CD14-positive monocyte (primary cell): ENCODE measurements at regions not wholly inside any gene's neighbourhood (a gene's known extent, or its start where the extent isn't known, plus 50 kb on each side); places are given as distances from the start of the nearest gene placed in this dataset.
A peak's percentile ranks its signal among the peaks of the same experiment; 100 is the strongest.

Experiments used
- DNase-seq, 3 donors: peaks; one replicate each; pipeline ENCODE4 v3.0.0-alpha.2; 2011 to 2022
- H2AFZ ChIP-seq: 2 replicates; pipeline ENCODE4 v1.6.0; 2012; ENCODE audit warnings: mild to moderate bottlenecking, low read depth, low read length, inconsistent platforms; ENCODE audit not compliant: insufficient read depth, poor library complexity, severe bottlenecking
- H3K27ac ChIP-seq, 2 donors: 1 replicate in 1 of 2; 2 replicates in 1 of 2; pipeline ENCODE4 v1.5.1; 2012 to 2013; ENCODE audit warnings: low read length in 2 of 2, control low read depth in 1 of 2, inconsistent platforms in 1 of 2, low read depth in 1 of 2, mild to moderate bottlenecking in 1 of 2
- H3K27me3 ChIP-seq, 2 donors: one replicate each; pipeline versions ENCODE4 v1.6.0 to v1.6.1; 2011 to 2013; ENCODE audit warnings: low read length in 2 of 2; ENCODE audit not compliant: control insufficient read depth in 2 of 2, insufficient read depth in 2 of 2
- H3K36me3 ChIP-seq, 2 donors: replicated peaks in 1 of 2; 1 replicate in 1 of 2; 2 replicates in 1 of 2; pipeline versions ENCODE4 v1.5.1 to v1.6.1; 2012 to 2013; ENCODE audit warnings: low read length in 2 of 2, control low read depth in 1 of 2, inconsistent platforms in 1 of 2, mild to moderate bottlenecking in 1 of 2; ENCODE audit not compliant: insufficient read depth in 2 of 2, control insufficient read depth in 1 of 2
- H3K4me1 ChIP-seq, 2 donors: 1 replicate in 1 of 2; 2 replicates in 1 of 2; pipeline versions ENCODE4 v1.5.1 to v1.6.1; 2012 to 2013; ENCODE audit warnings: low read length in 2 of 2, control low read depth in 1 of 2, inconsistent platforms in 1 of 2, mild to moderate bottlenecking in 1 of 2, moderate library complexity in 1 of 2; ENCODE audit not compliant: insufficient read depth in 2 of 2, control insufficient read depth in 1 of 2
- H3K4me2 ChIP-seq: replicated peaks from 2 replicates; pipeline ENCODE3; 2012; ENCODE audit warnings: low read length, moderate library complexity, mild to moderate bottlenecking; ENCODE audit not compliant: poor library complexity, severe bottlenecking; ENCODE audit errors: extremely low read depth
- H3K4me3 ChIP-seq, 3 experiments: fragments of 200-600 bp in 1 of 3; sonication (generic) in 1 of 3; replicated peaks in 1 of 3; 1 replicate in 2 of 3; 2 replicates in 1 of 3; pipeline ENCODE4 v1.5.1; 2011 to 2013; ENCODE audit warnings: low read length in 3 of 3, mild to moderate bottlenecking in 3 of 3, control low read depth in 2 of 3, low read depth in 2 of 3, inconsistent platforms in 1 of 3, moderate library complexity in 1 of 3
- H3K79me2 ChIP-seq: 2 replicates; pipeline ENCODE4 v1.6.0; 2012; ENCODE audit warnings: mild to moderate bottlenecking, control low read depth, inconsistent platforms, low read length, moderate library complexity; ENCODE audit not compliant: insufficient read depth
- H3K9ac ChIP-seq: 2 replicates; pipeline ENCODE4 v1.6.0; 2017; ENCODE audit warnings: low read length, mild to moderate bottlenecking; ENCODE audit not compliant: insufficient read depth, poor library complexity, severe bottlenecking
- H3K9me3 ChIP-seq, 2 donors: replicated peaks in 1 of 2; 1 replicate in 1 of 2; 2 replicates in 1 of 2; pipeline versions ENCODE4 v1.5.1 to v1.6.1; 2012 to 2013; ENCODE audit warnings: low read length in 2 of 2, control low read depth in 1 of 2; ENCODE audit not compliant: control insufficient read depth in 1 of 2, insufficient read depth in 1 of 2
- H4K20me1 ChIP-seq: 2 replicates; pipeline ENCODE4 v1.6.0; 2012; ENCODE audit warnings: mild to moderate bottlenecking, low read length, control low read depth, moderate library complexity; ENCODE audit not compliant: insufficient read depth
- H3K27ac Mint-ChIP-seq, 7 donors: one replicate each; pipeline ENCODE4 v1.8.0; 2020; ENCODE audit warnings: mild to moderate bottlenecking in 7 of 7, mixed read lengths in 7 of 7, moderate library complexity in 6 of 7, inconsistent platforms in 2 of 7
- H3K27me3 Mint-ChIP-seq, 3 donors: one replicate each; pipeline ENCODE4 v1.8.0; 2021 to 2022; ENCODE audit warnings: low read depth in 3 of 3, mild to moderate bottlenecking in 3 of 3, mixed read lengths in 3 of 3, moderate library complexity in 3 of 3, inconsistent platforms in 1 of 3
- H3K36me3 Mint-ChIP-seq, 2 donors: one replicate each; pipeline ENCODE4 v1.8.0; 2020; ENCODE audit warnings: mixed read lengths in 2 of 2, inconsistent platforms in 1 of 2, mild to moderate bottlenecking in 1 of 2
- H3K4me1 Mint-ChIP-seq: one replicate; pipeline ENCODE4 v1.8.0; 2020; ENCODE audit warnings: mild to moderate bottlenecking, mixed read lengths
- H3K4me3 Mint-ChIP-seq, 2 donors: one replicate each; pipeline ENCODE4 v1.8.0; 2020; ENCODE audit warnings: mild to moderate bottlenecking in 2 of 2, mixed read lengths in 2 of 2, moderate library complexity in 1 of 2
- H3K9me3 Mint-ChIP-seq, 7 donors: one replicate each; pipeline ENCODE4 v1.8.0; 2020 to 2022; ENCODE audit warnings: mixed read lengths in 7 of 7, mild to moderate bottlenecking in 6 of 7, moderate library complexity in 6 of 7, inconsistent platforms in 2 of 7
- WGBS: methylation state at CpG from one replicate; pipeline ENCODE4 v1.1.5; 2013; ENCODE audit warnings: missing lambda C conversion rate; ENCODE audit not compliant: insufficient coverage; 5-methylcytosine and 5-hydroxymethylcytosine counted together
- intact Hi-C, 2 donors: fragments of 100-400 bp; cut with micrococcal nuclease; formaldehyde crosslinking; loops; one replicate each; pipeline versions ENCODE4 v1.15.0 to v1.15.1; 2023
- TF ChIP-seq, protein P1 (sequence below): fragments of 200-600 bp; IDR thresholded peaks from one replicate; pipeline ENCODE4 v1.8.0; 2022; ENCODE audit warnings: antibody characterized with exemption, mild to moderate bottlenecking

- H3K9me3 Mint-ChIP-seq = peaks cover 0 to 9% (median 2%) of the 10 kb centered on the region in 7 donors
- Histone ChIP-seq H4K20me1 (no peaks in the 10 kb centered on the region), H3K9ac (no peak overlapping the region), H3K9me3 (no peaks in the 10 kb centered on the region), H3K36me3 (no peaks in the 10 kb centered on the region), H3K4me1 (no peaks in the 10 kb centered on the region), H3K27me3 (peaks cover 3 to 5% of the 10 kb centered on the region in 2 donors), H3K27ac (no peak overlapping the region), H3K79me2 (no peaks in the 10 kb centered on the region), H3K4me2 (no peak overlapping the region), H3K4me3 (no peak overlapping the region), H2AFZ (no peak overlapping the region)
- H3K36me3 Mint-ChIP-seq = no peaks in the 10 kb centered on the region
- peaks cover 5 to 15% (median 7%) of the 10 kb centered on the region in 3 donors for H3K27me3 Mint-ChIP-seq
- 68% methylated on average over 3 of the region's 4 CpGs for WGBS
- H3K4me3 Mint-ChIP-seq = no peak overlapping the region
- TF ChIP-seq, protein P1, sequence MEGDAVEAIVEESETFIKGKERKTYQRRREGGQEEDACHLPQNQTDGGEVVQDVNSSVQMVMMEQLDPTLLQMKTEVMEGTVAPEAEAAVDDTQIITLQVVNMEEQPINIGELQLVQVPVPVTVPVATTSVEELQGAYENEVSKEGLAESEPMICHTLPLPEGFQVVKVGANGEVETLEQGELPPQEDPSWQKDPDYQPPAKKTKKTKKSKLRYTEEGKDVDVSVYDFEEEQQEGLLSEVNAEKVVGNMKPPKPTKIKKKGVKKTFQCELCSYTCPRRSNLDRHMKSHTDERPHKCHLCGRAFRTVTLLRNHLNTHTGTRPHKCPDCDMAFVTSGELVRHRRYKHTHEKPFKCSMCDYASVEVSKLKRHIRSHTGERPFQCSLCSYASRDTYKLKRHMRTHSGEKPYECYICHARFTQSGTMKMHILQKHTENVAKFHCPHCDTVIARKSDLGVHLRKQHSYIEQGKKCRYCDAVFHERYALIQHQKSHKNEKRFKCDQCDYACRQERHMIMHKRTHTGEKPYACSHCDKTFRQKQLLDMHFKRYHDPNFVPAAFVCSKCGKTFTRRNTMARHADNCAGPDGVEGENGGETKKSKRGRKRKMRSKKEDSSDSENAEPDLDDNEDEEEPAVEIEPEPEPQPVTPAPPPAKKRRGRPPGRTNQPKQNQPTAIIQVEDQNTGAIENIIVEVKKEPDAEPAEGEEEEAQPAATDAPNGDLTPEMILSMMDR = no peak
- peaks cover 5% of the 10 kb centered on the region for H3K4me1 Mint-ChIP-seq
- peak overlapping the region in 1 of 7 donors; percentile 1 for H3K27ac Mint-ChIP-seq
- intact Hi-C loops = no loop called here
- DNase-seq = no peak
Observed at GRCh38 chr2:176473177-176473576, 203.9 kb downstream of the MTX2 start.

GRCh38 chr2:176473851-176474250, 204.6 kb downstream of the MTX2 start:
- H3K9ac ChIP-seq = no peak overlapping the region
- no peak for DNase-seq
- no peak overlapping the region for H3K4me2 ChIP-seq
- H3K9me3 ChIP-seq = no peaks in the 10 kb centered on the region
- no peaks in the 10 kb centered on the region for H3K79me2 ChIP-seq
- no peak overlapping the region for H3K4me3 ChIP-seq
- TF ChIP-seq, protein P1 = no peak
- H2AFZ ChIP-seq = no peak overlapping the region
- no peaks in the 10 kb centered on the region for H3K36me3 Mint-ChIP-seq
- no peaks in the 10 kb centered on the region for H3K36me3 ChIP-seq
- intact Hi-C loops = no loop called here
- no peak overlapping the region for H3K27ac ChIP-seq
- H4K20me1 ChIP-seq = no peaks in the 10 kb centered on the region
- H3K4me1 ChIP-seq = no peaks in the 10 kb centered on the region
- H3K9me3 Mint-ChIP-seq = peaks cover 0 to 7% (median 2%) of the 10 kb centered on the region in 7 donors
- peaks cover 5% of the 10 kb centered on the region for H3K4me1 Mint-ChIP-seq
- H3K27me3 Mint-ChIP-seq = peaks cover 6 to 12% (median 7%) of the 10 kb centered on the region in 3 donors
- no peak overlapping the region for H3K4me3 Mint-ChIP-seq
- no peak overlapping the region for H3K27ac Mint-ChIP-seq
- H3K27me3 ChIP-seq = peaks cover 2 to 3% of the 10 kb centered on the region in 2 donors
- 100% methylated on average over 4 of the region's 6 CpGs for WGBS
